H1 (cell line): ENCODE measurements at regions not wholly inside any gene's neighbourhood (a gene's known extent, or its start where the extent isn't known, plus 50 kb on each side); places are given as distances from the start of the nearest gene placed in this dataset.

Experiments
- CBX5 ChIP-seq: fragments of 300-800, 300-1000 bp; sonication (generic); IDR thresholded peaks from 2 replicates; pipeline ENCODE4 v1.7.1; 2016; ENCODE audit warnings: antibody characterized with exemption, low read length, low read depth
- CHD7 ChIP-seq: fragments of 300-600 bp; sonication (generic); IDR thresholded peaks from 2 replicates; pipeline ENCODE4 v1.7.1; 2012; ENCODE audit warnings: low read length, moderate library complexity, mild to moderate bottlenecking, inconsistent platforms; ENCODE audit not compliant: insufficient replicate concordance
- HDAC2 ChIP-seq, 2 experiments: fragments of 300-600 bp in 1 of 2; sonication (generic) in 1 of 2; IDR thresholded peaks; 2 replicates each; pipeline ENCODE4 v1.6.1; 2011 to 2012; ENCODE audit warnings: low read depth in 2 of 2, low read length in 2 of 2, mild to moderate bottlenecking in 2 of 2, moderate library complexity in 2 of 2, borderline replicate concordance in 1 of 2, inconsistent platforms in 1 of 2
- SP1 ChIP-seq: IDR thresholded peaks from 2 replicates; pipeline ENCODE4 v1.6.1; 2011; ENCODE audit warnings: low read depth, low read length
- TAF1 ChIP-seq: IDR thresholded peaks from 2 replicates; pipeline ENCODE4 v1.6.1; 2011; ENCODE audit warnings: mild to moderate bottlenecking, low read depth, low read length

GRCh38 chr13:94896719-94897317 is 184.5 kb upstream of the SOX21 start (continued):
- no peak for TF ChIP-seq CHD7
- TF ChIP-seq TAF1: no peak
- TF ChIP-seq HDAC2 (IDR thresholded peaks at IDR 0.05; ENCODE audit: borderline replicate concordance in 1 of 2, low read depth in 2 of 2, low read length in 2 of 2): no peak
- TF ChIP-seq SP1: no peak
- TF ChIP-seq CBX5: no peak
- TF ChIP-seq, all 59 proteins: peak for 0
